ENCODE measurements at regions not wholly inside any gene's neighbourhood (a gene's known extent, or its start where the extent isn't known, plus 50 kb on each side); places are given as distances from the start of the nearest gene placed in this dataset.
A peak's percentile ranks its signal among the peaks of the same experiment; 100 is the strongest.
"Not testable (repeated sequence)": the region's sequence is repeated elsewhere in the genome, so short reads cannot be mapped to it uniquely, and the experiment has no call there.

DNA sequence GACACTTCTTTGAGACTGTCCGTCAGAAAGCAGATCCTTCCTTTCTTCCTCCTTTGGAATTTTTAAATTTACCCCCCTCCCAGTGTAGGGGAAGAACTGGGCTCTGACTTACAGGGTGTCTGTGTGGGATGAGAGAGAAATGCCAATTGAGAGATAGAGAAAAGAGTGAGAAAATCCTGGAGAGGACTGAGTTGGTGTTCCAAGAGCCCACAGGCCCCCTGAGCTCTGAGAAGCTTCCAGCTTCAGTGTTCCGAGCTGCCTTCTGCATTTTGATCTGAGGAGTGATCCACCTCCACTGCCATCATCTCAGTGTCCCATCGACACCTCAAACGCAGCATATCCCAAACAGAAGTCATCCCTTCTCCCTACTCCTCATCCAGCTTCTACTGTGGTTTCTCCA is 70.7 kb upstream of the GRK3 start:
- Histone ChIP-seq H3K4me3 (ENCODE audit: low read depth, low read length) (peak overlapping the region; percentile 4; the same call in 1 of the 2 replicates), H3K9me3 (ENCODE audit: severe bottlenecking) (peaks cover 5% of the 10 kb centered on the region), H3K27ac (peak overlapping the region; percentile 91), H3K36me3 (peaks cover 24% of the 10 kb centered on the region), H3K27me3 (ENCODE audit: insufficient read depth, low read depth, severe bottlenecking) (no peaks in the 10 kb centered on the region)
- no peak for DNase-seq
- TF ChIP-seq, protein P1, sequence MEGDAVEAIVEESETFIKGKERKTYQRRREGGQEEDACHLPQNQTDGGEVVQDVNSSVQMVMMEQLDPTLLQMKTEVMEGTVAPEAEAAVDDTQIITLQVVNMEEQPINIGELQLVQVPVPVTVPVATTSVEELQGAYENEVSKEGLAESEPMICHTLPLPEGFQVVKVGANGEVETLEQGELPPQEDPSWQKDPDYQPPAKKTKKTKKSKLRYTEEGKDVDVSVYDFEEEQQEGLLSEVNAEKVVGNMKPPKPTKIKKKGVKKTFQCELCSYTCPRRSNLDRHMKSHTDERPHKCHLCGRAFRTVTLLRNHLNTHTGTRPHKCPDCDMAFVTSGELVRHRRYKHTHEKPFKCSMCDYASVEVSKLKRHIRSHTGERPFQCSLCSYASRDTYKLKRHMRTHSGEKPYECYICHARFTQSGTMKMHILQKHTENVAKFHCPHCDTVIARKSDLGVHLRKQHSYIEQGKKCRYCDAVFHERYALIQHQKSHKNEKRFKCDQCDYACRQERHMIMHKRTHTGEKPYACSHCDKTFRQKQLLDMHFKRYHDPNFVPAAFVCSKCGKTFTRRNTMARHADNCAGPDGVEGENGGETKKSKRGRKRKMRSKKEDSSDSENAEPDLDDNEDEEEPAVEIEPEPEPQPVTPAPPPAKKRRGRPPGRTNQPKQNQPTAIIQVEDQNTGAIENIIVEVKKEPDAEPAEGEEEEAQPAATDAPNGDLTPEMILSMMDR (IDR thresholded peaks at IDR 0.05; ENCODE audit: low read depth, low read length) = no peak

DNA sequence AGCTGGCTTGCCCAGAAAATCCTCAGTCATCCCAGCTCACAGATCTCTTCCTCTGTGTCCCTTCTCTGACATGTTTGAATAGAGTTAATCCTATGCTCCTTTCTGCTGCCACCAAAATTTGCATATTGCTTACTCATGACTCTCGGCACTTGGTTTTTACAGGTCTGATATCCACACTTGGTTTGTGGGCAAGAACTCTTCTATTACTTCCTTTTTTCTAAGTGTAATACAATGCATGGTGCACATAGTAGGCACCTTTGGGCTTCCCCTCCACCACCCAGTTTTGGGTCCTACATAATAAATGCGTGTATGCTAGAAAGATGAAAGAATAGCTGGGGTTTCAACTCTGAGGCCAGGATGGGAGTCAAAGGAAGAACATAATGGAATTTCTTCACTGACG is 69.7 kb upstream of the GRK3 start:
- peak overlapping the region; percentile 91 for H3K27ac ChIP-seq
- TF ChIP-seq, protein P1 (IDR thresholded peaks at IDR 0.05; ENCODE audit: low read depth, low read length) = no peak
- H3K27me3 ChIP-seq (ENCODE audit: insufficient read depth, low read depth, severe bottlenecking) = no peaks in the 10 kb centered on the region
- peaks cover 4% of the 10 kb centered on the region for H3K9me3 ChIP-seq (ENCODE audit: severe bottlenecking)
- H3K4me3 ChIP-seq (ENCODE audit: low read depth, low read length) = no peak overlapping the region
- H3K36me3 ChIP-seq = peaks cover 16% of the 10 kb centered on the region
- DNase-seq = no peak

DNA sequence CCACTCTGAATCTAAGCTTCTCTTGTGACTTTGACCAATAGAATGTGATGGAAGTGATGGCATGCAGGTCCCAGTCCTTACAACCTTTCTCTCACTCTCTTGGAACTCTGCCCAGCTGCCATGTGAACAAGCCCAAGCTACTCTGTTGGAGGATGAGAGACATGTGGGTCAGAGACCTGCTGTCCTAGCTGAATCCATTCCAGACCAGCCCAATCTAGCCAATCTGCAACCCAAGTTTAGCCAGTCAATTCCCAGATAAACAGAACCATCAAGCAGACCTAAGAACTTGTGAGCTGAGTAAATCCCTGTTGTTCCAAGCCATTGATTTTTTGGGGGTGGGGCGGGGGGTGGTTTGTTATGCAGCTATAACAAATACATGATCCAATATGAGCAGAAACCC is 69.2 kb upstream of the GRK3 start:
- Histone ChIP-seq H3K4me3 (ENCODE audit: low read depth, low read length) (no peak overlapping the region), H3K27me3 (ENCODE audit: insufficient read depth, low read depth, severe bottlenecking) (no peaks in the 10 kb centered on the region), H3K36me3 (peaks cover 11% of the 10 kb centered on the region), H3K27ac (peak overlapping the region; percentile 91), H3K9me3 (ENCODE audit: severe bottlenecking) (no peaks in the 10 kb centered on the region)
- TF ChIP-seq, protein P1 (IDR thresholded peaks at IDR 0.05; ENCODE audit: low read depth, low read length) = no peak
- DNase-seq = peak; percentile 53

DNA sequence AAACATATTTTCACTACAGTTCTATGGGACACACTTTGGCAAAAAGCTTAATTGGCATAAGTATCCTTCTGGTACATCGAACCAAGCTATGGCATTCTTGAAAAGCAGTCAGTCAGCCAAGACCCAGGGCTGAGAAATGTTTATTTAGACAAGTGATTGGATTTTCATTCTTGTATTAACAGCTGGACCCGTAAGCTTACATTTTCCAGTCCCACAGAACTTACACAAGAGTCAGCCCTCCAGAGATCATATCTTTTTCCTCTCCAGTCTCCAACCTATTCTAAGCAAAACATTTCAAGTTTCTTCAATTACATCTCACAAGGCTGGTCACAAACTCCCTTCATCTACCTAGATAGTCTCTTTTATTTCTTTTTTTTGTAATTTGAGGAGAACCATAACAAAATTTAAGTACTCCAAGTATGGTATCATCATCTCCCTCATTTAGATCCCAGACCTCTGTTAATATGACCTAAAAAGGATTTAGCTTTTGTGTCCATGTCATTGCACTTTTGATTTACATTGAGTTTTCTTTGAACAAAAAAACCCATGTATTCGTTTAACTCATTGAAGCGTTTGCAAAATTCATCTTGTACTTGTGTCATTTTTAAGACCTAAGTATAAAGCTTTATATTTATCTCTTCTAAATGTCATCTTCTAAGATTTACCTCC is 67.9 kb upstream of the GRK3 start:
- H3K9me3 ChIP-seq (ENCODE audit: severe bottlenecking) = no peaks in the 10 kb centered on the region
- H3K4me3 ChIP-seq (ENCODE audit: low read depth, low read length) = no peak overlapping the region
- H3K36me3 ChIP-seq = 0 out of 2 replicates have a peak, but pooled peaks cover 3% of the 10 kb centered on the region
- TF ChIP-seq, protein P1 (IDR thresholded peaks at IDR 0.05; ENCODE audit: low read depth, low read length) = no peak
- no peaks in the 10 kb centered on the region for H3K27me3 ChIP-seq (ENCODE audit: insufficient read depth, low read depth, severe bottlenecking)
- peak overlapping the region; percentile 91 for H3K27ac ChIP-seq
- no peak for DNase-seq

DNA sequence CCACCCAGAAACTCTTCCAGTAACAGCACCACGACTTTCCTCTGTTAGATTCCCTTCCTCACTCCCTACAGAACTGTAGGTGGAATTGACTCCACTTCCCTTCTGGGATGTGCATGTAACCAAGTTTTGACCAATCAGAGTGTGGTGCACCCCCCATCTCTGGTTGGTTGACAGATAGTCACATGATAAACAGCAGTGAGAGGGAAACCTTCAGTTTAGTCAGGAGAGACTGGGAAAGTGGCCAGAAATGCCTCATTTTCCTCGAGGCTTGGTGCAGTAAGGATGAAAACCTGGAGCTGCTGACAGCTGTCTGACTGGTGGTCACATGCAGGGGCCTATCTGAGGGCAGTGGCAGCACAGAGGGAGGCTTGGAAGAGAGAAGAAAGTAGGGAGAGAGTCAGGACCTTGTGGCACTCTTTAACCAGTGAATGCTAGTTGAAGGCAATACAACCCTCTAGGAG is 67.3 kb upstream of the GRK3 start:
- Histone ChIP-seq H3K27ac (no peak overlapping the region), H3K4me3 (ENCODE audit: low read depth, low read length) (no peak overlapping the region), H3K9me3 (ENCODE audit: severe bottlenecking) (no peaks in the 10 kb centered on the region), H3K27me3 (ENCODE audit: insufficient read depth, low read depth, severe bottlenecking) (no peaks in the 10 kb centered on the region), H3K36me3 (peaks cover 3% of the 10 kb centered on the region; the same call in 1 of the 2 replicates)
- no peak for DNase-seq
- TF ChIP-seq, protein P1 (IDR thresholded peaks at IDR 0.05; ENCODE audit: low read depth, low read length) = no peak

DNA sequence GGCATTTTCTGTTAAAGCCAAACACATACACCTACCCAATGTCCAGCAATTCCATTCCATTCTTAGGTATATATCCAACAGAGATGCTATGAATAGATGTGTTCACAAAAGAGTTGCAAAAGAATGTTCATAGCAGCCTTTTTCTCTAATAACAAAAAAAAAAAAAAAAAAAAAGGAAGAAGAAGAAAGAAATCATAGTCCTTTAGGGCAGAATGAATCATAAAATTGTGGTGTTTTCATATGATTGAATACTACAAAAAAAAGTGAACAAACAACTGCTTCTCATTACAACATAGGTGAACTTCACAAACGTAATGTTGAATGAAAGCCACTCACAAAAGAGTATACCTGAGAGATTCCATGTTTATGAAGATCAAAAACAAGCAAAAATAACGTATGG is 66.8 kb upstream of the GRK3 start:
- no peaks in the 10 kb centered on the region for H3K9me3 ChIP-seq (ENCODE audit: severe bottlenecking)
- no peaks in the 10 kb centered on the region for H3K27me3 ChIP-seq (ENCODE audit: insufficient read depth, low read depth, severe bottlenecking)
- no peak for DNase-seq
- TF ChIP-seq, protein P1 (IDR thresholded peaks at IDR 0.05; ENCODE audit: low read depth, low read length) = no peak
- H3K4me3 ChIP-seq (ENCODE audit: low read depth, low read length) = no peak overlapping the region
- peaks cover 3% of the 10 kb centered on the region; the same call in 1 of the 2 replicates for H3K36me3 ChIP-seq
- H3K27ac ChIP-seq = no peak overlapping the region

DNA sequence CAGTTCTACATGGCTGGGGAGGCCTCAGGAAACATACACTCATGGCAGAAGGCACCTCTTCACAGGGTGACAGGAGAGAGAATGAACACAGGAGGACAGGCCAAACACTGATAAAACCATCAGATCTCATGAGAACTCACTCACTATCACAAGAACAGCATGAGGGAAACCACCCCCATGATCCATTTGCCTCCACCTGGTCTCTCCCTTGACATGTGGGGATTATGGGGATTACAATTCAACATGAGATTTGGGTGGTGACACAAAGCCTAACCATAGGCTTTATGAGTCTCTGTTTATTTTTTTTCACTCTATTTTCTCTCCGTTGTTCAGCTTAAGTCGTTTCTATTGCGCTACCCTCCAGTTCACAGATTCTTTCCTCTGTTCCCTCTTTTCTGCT is 63.8 kb upstream of the GRK3 start:
- not testable (repeated sequence) for H3K36me3 ChIP-seq; H3K9me3 ChIP-seq (ENCODE audit: severe bottlenecking); H3K4me3 ChIP-seq (ENCODE audit: low read depth, low read length); H3K27me3 ChIP-seq (ENCODE audit: insufficient read depth, low read depth, severe bottlenecking)
- DNase-seq = peak; percentile 91
- peak overlapping the region; percentile 91 for H3K27ac ChIP-seq

DNA sequence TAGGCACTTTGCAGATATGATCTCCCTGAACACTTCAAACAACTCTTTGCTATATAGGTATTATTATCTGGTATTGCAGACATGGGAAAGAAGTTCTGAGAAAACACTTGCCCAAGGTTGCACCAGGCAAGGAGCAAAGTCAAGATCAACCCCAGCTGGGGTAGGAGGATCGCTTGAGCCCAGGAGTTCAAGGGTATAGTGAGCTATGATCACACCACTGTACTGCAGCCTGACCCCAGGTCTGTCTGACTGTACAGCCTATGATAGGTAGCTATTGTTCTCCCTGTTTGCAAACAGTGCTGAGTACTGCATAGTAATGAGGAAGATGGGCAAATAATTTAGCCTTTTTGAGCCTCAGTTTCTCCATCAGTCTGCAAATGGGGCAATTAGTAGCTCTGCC is 60.5 kb upstream of the GRK3 start:
- not testable (repeated sequence) for H3K36me3 ChIP-seq; H3K27me3 ChIP-seq (ENCODE audit: insufficient read depth, low read depth, severe bottlenecking); H3K4me3 ChIP-seq (ENCODE audit: low read depth, low read length); H3K27ac ChIP-seq; DNase-seq; H3K9me3 ChIP-seq (ENCODE audit: severe bottlenecking)
